ENCODE measurements at regions not wholly inside any gene's neighbourhood (a gene's known extent, or its start where the extent isn't known, plus 50 kb on each side); places are given as distances from the start of the nearest gene placed in this dataset.

DNA sequence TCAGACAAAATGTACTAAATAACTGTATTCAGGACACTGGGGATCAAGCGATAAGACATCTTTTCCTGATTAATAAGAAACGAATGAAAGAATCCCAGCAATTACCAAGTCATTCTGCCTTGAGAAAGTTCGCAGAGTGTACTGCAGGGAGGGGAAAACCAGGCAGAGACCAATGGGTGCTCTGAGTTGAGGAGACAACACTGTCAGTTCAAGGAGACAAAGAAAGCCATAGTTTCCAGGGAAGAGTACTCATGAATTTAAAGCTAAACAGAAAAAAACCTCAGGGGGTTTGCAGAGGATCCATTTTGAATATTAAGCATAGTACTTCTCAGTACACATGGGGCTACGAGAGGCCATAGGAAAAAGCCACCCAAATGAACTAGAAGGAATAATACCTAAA is 573.0 kb downstream of the KCTD8 start:
- no peaks in the 10 kb centered on the region for H3K4me1 ChIP-seq
- no peaks in the 10 kb centered on the region for H3K27me3 ChIP-seq
- no peak overlapping the region for H3K4me3 ChIP-seq
- no peak overlapping the region for H3K27ac ChIP-seq
- H3K36me3 ChIP-seq, result no peaks in the 10 kb centered on the region
- peaks cover 0 to 7% (median 0%) of the 10 kb centered on the region in 4 donors for H3K9me3 ChIP-seq
- 76 to 83% methylated on average over 4 of the region's 4 CpGs for WGBS, 2 donors
- ATAC-seq (ENCODE audit: low FRiP score in 2 of 2), result no peak
- TF ChIP-seq, protein P1, sequence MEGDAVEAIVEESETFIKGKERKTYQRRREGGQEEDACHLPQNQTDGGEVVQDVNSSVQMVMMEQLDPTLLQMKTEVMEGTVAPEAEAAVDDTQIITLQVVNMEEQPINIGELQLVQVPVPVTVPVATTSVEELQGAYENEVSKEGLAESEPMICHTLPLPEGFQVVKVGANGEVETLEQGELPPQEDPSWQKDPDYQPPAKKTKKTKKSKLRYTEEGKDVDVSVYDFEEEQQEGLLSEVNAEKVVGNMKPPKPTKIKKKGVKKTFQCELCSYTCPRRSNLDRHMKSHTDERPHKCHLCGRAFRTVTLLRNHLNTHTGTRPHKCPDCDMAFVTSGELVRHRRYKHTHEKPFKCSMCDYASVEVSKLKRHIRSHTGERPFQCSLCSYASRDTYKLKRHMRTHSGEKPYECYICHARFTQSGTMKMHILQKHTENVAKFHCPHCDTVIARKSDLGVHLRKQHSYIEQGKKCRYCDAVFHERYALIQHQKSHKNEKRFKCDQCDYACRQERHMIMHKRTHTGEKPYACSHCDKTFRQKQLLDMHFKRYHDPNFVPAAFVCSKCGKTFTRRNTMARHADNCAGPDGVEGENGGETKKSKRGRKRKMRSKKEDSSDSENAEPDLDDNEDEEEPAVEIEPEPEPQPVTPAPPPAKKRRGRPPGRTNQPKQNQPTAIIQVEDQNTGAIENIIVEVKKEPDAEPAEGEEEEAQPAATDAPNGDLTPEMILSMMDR (IDR thresholded peaks at IDR 0.05), result no peak
- no peak for TF ChIP-seq EP300 (IDR thresholded peaks at IDR 0.05)
- TF ChIP-seq POLR2A (IDR thresholded peaks at IDR 0.05), result no peak
- TF ChIP-seq POLR2AphosphoS5 (IDR thresholded peaks at IDR 0.05), result no peak
- no peak for DNase-seq

DNA sequence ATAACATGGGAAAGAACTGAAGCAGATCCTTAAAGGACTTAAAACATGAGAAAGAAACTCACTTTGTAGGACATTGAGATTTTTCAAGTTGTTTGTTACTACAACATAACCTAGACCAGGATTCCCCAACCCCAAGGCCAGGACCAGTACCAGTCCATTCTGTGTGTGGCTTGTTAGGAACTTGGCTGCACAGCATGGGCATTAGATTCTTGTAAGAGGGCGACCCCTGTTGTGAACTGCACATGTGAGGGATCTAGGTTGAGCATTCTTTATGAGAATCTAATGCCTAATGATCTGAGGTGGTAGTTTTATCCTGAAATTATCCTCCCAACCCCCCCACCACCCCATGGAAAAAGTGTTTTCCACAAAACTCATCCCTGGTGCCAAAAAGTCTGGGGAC is 566.1 kb downstream of the KCTD8 start:
- peaks cover 0 to 4% (median 0%) of the 10 kb centered on the region in 4 donors for H3K9me3 ChIP-seq
- no peaks in the 10 kb centered on the region for H3K27me3 ChIP-seq
- H3K36me3 ChIP-seq, result no peaks in the 10 kb centered on the region
- DNase-seq, result no peak
- ATAC-seq (ENCODE audit: low FRiP score in 2 of 2), result no peak
- TF ChIP-seq, protein P1 (IDR thresholded peaks at IDR 0.05), result no peak
- no peak for TF ChIP-seq POLR2AphosphoS5 (IDR thresholded peaks at IDR 0.05)
- 56 to 100% methylated on average over 1 of the region's 1 CpG for WGBS, 2 donors
- H3K4me3 ChIP-seq, result no peak overlapping the region
- no peak overlapping the region for H3K27ac ChIP-seq
- H3K4me1 ChIP-seq, result no peaks in the 10 kb centered on the region

DNA sequence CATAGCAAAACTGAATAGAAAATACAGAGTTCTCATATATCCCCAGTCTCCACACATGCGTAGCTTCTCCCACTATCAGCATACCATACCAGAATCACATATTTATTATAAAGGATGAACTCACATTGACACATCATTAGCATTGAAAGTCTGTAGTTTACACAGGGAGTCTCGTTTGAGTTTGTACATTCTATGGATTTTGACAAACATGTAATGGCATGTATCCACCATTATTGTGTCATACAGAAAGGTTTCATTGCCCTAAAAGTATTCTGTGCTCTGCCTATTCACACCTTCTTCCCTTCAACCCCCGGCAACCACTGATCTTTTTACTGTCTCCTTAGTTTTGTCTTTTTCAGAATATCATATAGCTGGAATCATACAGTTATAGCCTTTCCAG is 562.4 kb downstream of the KCTD8 start:
- H3K36me3 ChIP-seq, result no peaks in the 10 kb centered on the region
- 75 to 81% methylated on average over 3 of the region's 3 CpGs for WGBS, 2 donors
- no peak for DNase-seq
- H3K4me3 ChIP-seq, result no peak overlapping the region
- no peaks in the 10 kb centered on the region for H3K27me3 ChIP-seq
- TF ChIP-seq EP300 (IDR thresholded peaks at IDR 0.05) (no peak), POLR2AphosphoS5 (IDR thresholded peaks at IDR 0.05) (no peak), POLR2A (IDR thresholded peaks at IDR 0.05) (no peak)
- TF ChIP-seq, protein P1 (IDR thresholded peaks at IDR 0.05), result no peak
- H3K4me1 ChIP-seq, result no peaks in the 10 kb centered on the region
- no peak overlapping the region for H3K27ac ChIP-seq
- no peaks in the 10 kb centered on the region for H3K9me3 ChIP-seq
- no peak for ATAC-seq (ENCODE audit: low FRiP score in 2 of 2)

DNA sequence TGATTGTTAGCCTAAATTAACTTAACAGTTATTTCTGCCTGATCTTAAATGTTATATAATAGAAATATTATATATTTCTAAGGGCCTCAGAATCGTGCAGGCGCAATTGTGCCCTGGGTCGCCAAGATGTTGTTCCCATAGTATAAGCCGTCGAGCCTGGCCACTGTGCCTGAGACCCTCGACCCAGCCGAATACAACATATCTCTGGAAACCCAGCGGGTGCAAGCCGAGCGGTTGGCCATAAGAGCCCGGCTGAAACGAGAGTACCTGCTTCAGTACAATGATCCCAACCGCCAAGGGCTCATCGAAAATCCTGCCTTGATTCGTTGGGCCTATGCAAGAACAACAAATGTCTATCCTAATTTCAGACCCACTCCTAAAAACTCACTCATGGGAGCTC is 549.8 kb downstream of the KCTD8 start:
- H3K27ac ChIP-seq, result no peak overlapping the region
- 87 to 92% methylated on average over 14 to 15 of the region's 15 CpGs for WGBS, 2 donors
- DNase-seq (no peak), ATAC-seq (ENCODE audit: low FRiP score in 2 of 2) (no peak)
- peaks cover 0 to 10% (median 0%) of the 10 kb centered on the region in 4 donors for H3K9me3 ChIP-seq
- no peaks in the 10 kb centered on the region for H3K4me1 ChIP-seq
- no peak for TF ChIP-seq EP300 (IDR thresholded peaks at IDR 0.05)
- TF ChIP-seq, protein P1 (IDR thresholded peaks at IDR 0.05), result no peak
- H3K36me3 ChIP-seq, result no peaks in the 10 kb centered on the region
- H3K4me3 ChIP-seq, result no peak overlapping the region
- H3K27me3 ChIP-seq, result no peaks in the 10 kb centered on the region

DNA sequence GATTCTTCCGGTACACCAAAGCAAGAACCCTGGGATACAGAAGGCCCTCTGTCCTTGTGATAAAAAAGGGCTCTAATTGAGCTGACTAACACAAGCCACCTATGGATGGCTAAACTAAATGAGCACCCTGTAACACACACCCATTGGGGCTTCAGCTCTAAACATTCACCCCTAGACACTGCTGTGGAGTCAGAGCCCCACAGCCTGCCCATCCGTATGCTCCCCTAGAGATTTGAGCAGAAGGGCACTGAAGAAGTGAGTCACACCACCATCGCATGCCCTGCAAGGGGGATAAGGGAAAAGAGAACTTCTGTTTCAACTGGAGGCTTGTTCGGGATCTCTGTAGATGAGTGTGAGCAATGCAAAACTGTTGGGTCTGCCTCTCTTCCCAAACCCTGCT is 545.2 kb downstream of the KCTD8 start:
- no peak overlapping the region for H3K27ac ChIP-seq
- no peak overlapping the region for H3K4me3 ChIP-seq
- ATAC-seq (ENCODE audit: low FRiP score in 2 of 2) (no peak), DNase-seq (no peak)
- WGBS, 2 donors, result 89 to 92% methylated on average over 4 of the region's 4 CpGs
- no peaks in the 10 kb centered on the region for H3K36me3 ChIP-seq
- no peak for TF ChIP-seq POLR2A (IDR thresholded peaks at IDR 0.05)
- TF ChIP-seq, protein P1 (IDR thresholded peaks at IDR 0.05), result no peak
- TF ChIP-seq EP300 (IDR thresholded peaks at IDR 0.05), result no peak
- no peak for TF ChIP-seq POLR2AphosphoS5 (IDR thresholded peaks at IDR 0.05)
- no peaks in the 10 kb centered on the region for H3K4me1 ChIP-seq
- H3K27me3 ChIP-seq, result no peaks in the 10 kb centered on the region
- H3K9me3 ChIP-seq, result peaks cover 0 to 13% (median 0%) of the 10 kb centered on the region in 4 donors
